ENCODE measurements at regions not wholly inside any gene's neighbourhood (a gene's known extent, or its start where the extent isn't known, plus 50 kb on each side); places are given as distances from the start of the nearest gene placed in this dataset.

- DNase-seq, result no peak
Measured at GRCh38 chr3:111314181-111314873, 227.7 kb upstream of the CD96 start.

GRCh38 chr3:111314898-111315297, 227.1 kb upstream of the CD96 start:
- no peak for DNase-seq

GRCh38 chr3:111315930-111316587, 225.9 kb upstream of the CD96 start:
- DNase-seq, result no peak

GRCh38 chr3:111318289-111318688, 223.7 kb upstream of the CD96 start:
- no peak for DNase-seq

- DNase-seq, result no peak
Measured at GRCh38 chr3:111319598-111319997, 222.4 kb upstream of the CD96 start.

- no peak for DNase-seq
Measured at GRCh38 chr3:111321786-111322185, 220.2 kb upstream of the CD96 start.

- no peak for DNase-seq
Measured at GRCh38 chr3:111323019-111323418, 219.0 kb upstream of the CD96 start.

- no peak for DNase-seq
Measured at GRCh38 chr3:111324151-111324550, 217.8 kb upstream of the CD96 start.

- DNase-seq, result no peak
Measured at GRCh38 chr3:111324645-111325044, 217.4 kb upstream of the CD96 start.

- DNase-seq, result no peak
Measured at GRCh38 chr3:111325160-111325718, 216.8 kb upstream of the CD96 start.

GRCh38 chr3:111326144-111326995, 215.6 kb upstream of the CD96 start:
- DNase-seq, result no peak

- no peak for DNase-seq
Measured at GRCh38 chr3:111331306-111331705, 210.7 kb upstream of the CD96 start.

GRCh38 chr3:111331912-111332311, 210.1 kb upstream of the CD96 start:
- DNase-seq, result no peak

GRCh38 chr3:111332488-111333080, 209.4 kb upstream of the CD96 start:
- no peak for DNase-seq

- no peak for DNase-seq
Measured at GRCh38 chr3:111333642-111334041, 208.4 kb upstream of the CD96 start.

- DNase-seq, result no peak
Measured at GRCh38 chr3:111335512-111336303, 206.3 kb upstream of the CD96 start.

- no peak for DNase-seq
Measured at GRCh38 chr3:111336511-111336910, 205.5 kb upstream of the CD96 start.

- DNase-seq, result no peak
Measured at GRCh38 chr3:111338059-111338698, 203.8 kb upstream of the CD96 start.

GRCh38 chr3:111339017-111339416, 203.0 kb upstream of the CD96 start:
- DNase-seq, result no peak

- no peak for DNase-seq
Measured at GRCh38 chr3:111351334-111351733, 190.7 kb upstream of the CD96 start.

- DNase-seq, result no peak
Measured at GRCh38 chr3:111352585-111352984, 189.4 kb upstream of the CD96 start.
